Keratinocyte (primary cell): ENCODE measurements at regions not wholly inside any gene's neighbourhood (a gene's known extent, or its start where the extent isn't known, plus 50 kb on each side); places are given as distances from the start of the nearest gene placed in this dataset.

Experiments used
- CTCF ChIP-seq, 3 experiments: IDR thresholded peaks in 1 of 3; conservative IDR thresholded peaks in 1 of 3; optimal IDR thresholded peaks in 1 of 3; 2 replicates in 2 of 3; 3 replicates in 1 of 3; pipeline versions ENCODE3 to v1.5.1; 2011; ENCODE audit warnings: low read length in 3 of 3, mild to moderate bottlenecking in 3 of 3, moderate library complexity in 2 of 3, control low read depth in 1 of 3, inconsistent platforms in 1 of 3; ENCODE audit not compliant: insufficient read depth in 2 of 3; ENCODE audit errors: extremely low read depth in 1 of 3
- EZH2 ChIP-seq: IDR thresholded peaks from one replicate; pipeline ENCODE4 v1.6.1; 2012; ENCODE audit warnings: inconsistent platforms, mild to moderate bottlenecking, low read length, moderate library complexity

- TF ChIP-seq CTCF (optimal IDR thresholded peaks at IDR 0.05 in 1 of 3, IDR thresholded peaks at IDR 0.05 in 1 of 3, conservative IDR thresholded peaks at IDR 0.05 in 1 of 3; ENCODE audit: extremely low read depth in 1 of 3, insufficient read depth in 2 of 3, low read length in 3 of 3) (no peak), EZH2 (no peak)
These were observed 2082.4 kb upstream of the PIK3C3 start for GRCh38 chr18:39872651-39873050.
